Liver (tissue), 8 donors: ENCODE measurements at regions not wholly inside any gene's neighbourhood (a gene's known extent, or its start where the extent isn't known, plus 50 kb on each side); places are given as distances from the start of the nearest gene placed in this dataset.

Experiments
- DNase-seq: peaks from one replicate; pipeline ENCODE4 v3.0.0-alpha.2; 2017; ENCODE audit warnings: low spot score
- H3K27ac ChIP-seq, 2 donors: one replicate each; pipeline ENCODE4 v1.7.0; 2013; ENCODE audit warnings: inconsistent platforms in 2 of 2, low read length in 2 of 2, control low read depth in 1 of 2, low read depth in 1 of 2, mild to moderate bottlenecking in 1 of 2
- H3K27me3 ChIP-seq, 4 donors: one replicate each; pipeline versions ENCODE4 v1.6.1 to v1.7.0; 2013; ENCODE audit warnings: low read length in 3 of 4, inconsistent platforms in 1 of 4, mild to moderate bottlenecking in 1 of 4, moderate library complexity in 1 of 4; ENCODE audit not compliant: control insufficient read depth in 4 of 4, insufficient read depth in 4 of 4
- H3K36me3 ChIP-seq, 4 donors: one replicate each; pipeline versions ENCODE4 v1.6.1 to v1.7.0; 2013; ENCODE audit warnings: low read length in 3 of 4, mild to moderate bottlenecking in 3 of 4, low read depth in 1 of 4, moderate library complexity in 1 of 4; ENCODE audit not compliant: control insufficient read depth in 4 of 4, insufficient read depth in 3 of 4
- H3K4me1 ChIP-seq, 4 donors: one replicate each; pipeline versions ENCODE4 v1.6.1 to v1.7.0; 2013; ENCODE audit warnings: low read length in 3 of 4, mild to moderate bottlenecking in 3 of 4, moderate library complexity in 1 of 4; ENCODE audit not compliant: control insufficient read depth in 4 of 4, insufficient read depth in 4 of 4
- H3K4me3 ChIP-seq, 3 donors: one replicate each; pipeline versions ENCODE4 v1.6.1 to v1.7.0; 2013; ENCODE audit warnings: low read length in 3 of 3, control low read depth in 1 of 3, low read depth in 1 of 3, mild to moderate bottlenecking in 1 of 3
- H3K9ac ChIP-seq, 2 donors: one replicate each; pipeline ENCODE4 v1.7.0; 2013; ENCODE audit warnings: low read length in 2 of 2, mild to moderate bottlenecking in 2 of 2, moderate library complexity in 2 of 2, control low read depth in 1 of 2, low read depth in 1 of 2
- H3K9me3 ChIP-seq, 4 donors: one replicate each; pipeline versions ENCODE4 v1.6.1 to v1.7.0; 2013; ENCODE audit warnings: low read length in 3 of 4; ENCODE audit not compliant: control insufficient read depth in 4 of 4
- EGR1 ChIP-seq, 2 donors: IDR thresholded peaks; 2 replicates each; pipeline ENCODE4 v1.6.1; 2016 to 2018; ENCODE audit warnings: antibody characterized with exemption in 2 of 2, low read depth in 2 of 2
- FOXA1 ChIP-seq: IDR thresholded peaks from 2 replicates; pipeline ENCODE4 v1.6.1; 2016; ENCODE audit warnings: antibody characterized with exemption
- FOXA2 ChIP-seq: IDR thresholded peaks from 2 replicates; pipeline ENCODE4 v1.6.1; 2016; ENCODE audit warnings: antibody characterized with exemption
- GABPA ChIP-seq, 2 donors: IDR thresholded peaks in 1 of 2; conservative IDR thresholded peaks in 1 of 2; 2 replicates each; pipeline ENCODE4 v1.6.1; 2016; ENCODE audit warnings: antibody characterized with exemption in 2 of 2, mild to moderate bottlenecking in 1 of 2, moderate library complexity in 1 of 2
- HNF4A ChIP-seq, 2 donors: conservative IDR thresholded peaks; 2 replicates each; pipeline ENCODE4 v1.6.1; 2016; ENCODE audit warnings: antibody characterized with exemption in 2 of 2, mild to moderate bottlenecking in 2 of 2
- HNF4G ChIP-seq: IDR thresholded peaks from 2 replicates; pipeline ENCODE4 v1.6.1; 2016; ENCODE audit warnings: antibody characterized with exemption
- MAX ChIP-seq: IDR thresholded peaks from 2 replicates; pipeline ENCODE4 v1.6.1; 2016; ENCODE audit warnings: antibody characterized with exemption
- NR2F2 ChIP-seq: IDR thresholded peaks from 2 replicates; pipeline ENCODE4 v1.6.1; 2016; ENCODE audit warnings: antibody characterized with exemption
- RAD21 ChIP-seq, 2 donors: IDR thresholded peaks; 2 replicates each; pipeline ENCODE4 v1.6.1; 2016; ENCODE audit warnings: antibody characterized with exemption in 2 of 2, mild to moderate bottlenecking in 2 of 2
- REST ChIP-seq: IDR thresholded peaks from 2 replicates; pipeline ENCODE4 v1.6.1; 2016; ENCODE audit warnings: antibody characterized with exemption, mild to moderate bottlenecking
- SP1 ChIP-seq: IDR thresholded peaks from 2 replicates; pipeline ENCODE4 v1.6.1; 2018; ENCODE audit warnings: antibody characterized with exemption, mild to moderate bottlenecking
- TAF1 ChIP-seq: conservative IDR thresholded peaks from 2 replicates; pipeline ENCODE4 v1.6.1; 2016; ENCODE audit warnings: antibody characterized with exemption, mild to moderate bottlenecking
- YY1 ChIP-seq: IDR thresholded peaks from 2 replicates; pipeline ENCODE4 v1.6.1; 2016; ENCODE audit warnings: antibody characterized with exemption, mild to moderate bottlenecking
- ZBTB33 ChIP-seq: IDR thresholded peaks from 2 replicates; pipeline ENCODE4 v1.6.1; 2016; ENCODE audit warnings: antibody characterized with exemption
- WGBS: extraction: QIAGEN DNeasy Blood & Tissue Kit; methylation state at CpG from one replicate; pipeline ENCODE4 v1.1.7; 2013; 5-methylcytosine and 5-hydroxymethylcytosine counted together
- TF ChIP-seq, protein P1 (sequence below): IDR thresholded peaks from 2 replicates; pipeline ENCODE4 v1.6.1; 2016; ENCODE audit warnings: antibody characterized with exemption
- TF ChIP-seq, protein P2 (sequence below): fragments of 150-350 bp; IDR thresholded peaks from 2 replicates; pipeline ENCODE4 v1.5.1; 2017; ENCODE audit warnings: improper control_type of control experiment, low read depth, low read length; ENCODE audit not compliant: missing input control
- donor health status: healthy.
- donor health status: healthy.
- donor health status: healthy.
- donor health status: healthy.
- donor health status: healthy.

- no peak for TF ChIP-seq REST
- TF ChIP-seq, protein P1, sequence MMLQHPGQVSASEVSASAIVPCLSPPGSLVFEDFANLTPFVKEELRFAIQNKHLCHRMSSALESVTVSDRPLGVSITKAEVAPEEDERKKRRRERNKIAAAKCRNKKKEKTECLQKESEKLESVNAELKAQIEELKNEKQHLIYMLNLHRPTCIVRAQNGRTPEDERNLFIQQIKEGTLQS: no peak
These were observed 1199.4 kb downstream of the SORCS1 start (continued) for GRCh38 chr10:105965141-105965540.

DNA sequence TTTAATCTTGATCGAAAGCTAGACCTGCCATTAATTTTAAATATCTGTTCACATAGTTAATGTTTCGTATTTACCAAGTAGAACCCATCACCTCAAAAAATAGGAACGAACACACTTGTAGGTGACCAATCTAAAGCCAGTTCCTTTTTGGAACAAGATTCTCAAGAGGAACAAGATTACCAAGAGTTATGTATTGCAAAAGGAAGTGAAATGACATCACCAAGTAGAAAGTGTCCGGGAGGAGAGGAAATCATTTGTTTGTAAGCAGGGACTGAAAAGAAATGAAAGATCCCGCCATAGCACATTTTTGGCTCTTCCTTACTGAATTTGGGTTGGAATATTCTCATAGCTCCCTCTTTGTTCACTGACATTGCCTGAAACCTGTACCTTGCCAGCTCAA is 1200.5 kb downstream of the SORCS1 start:
- no peaks in the 10 kb centered on the region for H3K36me3 ChIP-seq
- no peak overlapping the region for H3K27ac ChIP-seq
- no peak overlapping the region for H3K9ac ChIP-seq
- 77% methylated on average over 5 of the region's 5 CpGs for WGBS
- no peak overlapping the region for H3K4me3 ChIP-seq
- H3K27me3 ChIP-seq: no peaks in the 10 kb centered on the region
- no peak for DNase-seq
- H3K9me3 ChIP-seq: no peaks in the 10 kb centered on the region
- TF ChIP-seq ZBTB33 (no peak), FOXA2 (no peak), REST (no peak), NR2F2 (no peak), SP1 (no peak), EGR1 (IDR thresholded peaks at IDR 0.05; ENCODE audit: low read depth in 2 of 2) (no peak), HNF4A (conservative IDR thresholded peaks at IDR 0.05) (no peak), RAD21 (IDR thresholded peaks at IDR 0.05) (no peak), YY1 (no peak), HNF4G (no peak), TAF1 (no peak), FOXA1 (no peak), GABPA (IDR thresholded peaks at IDR 0.05 in 1 of 2, conservative IDR thresholded peaks at IDR 0.05 in 1 of 2) (no peak), MAX (no peak)
- TF ChIP-seq, protein P2, sequence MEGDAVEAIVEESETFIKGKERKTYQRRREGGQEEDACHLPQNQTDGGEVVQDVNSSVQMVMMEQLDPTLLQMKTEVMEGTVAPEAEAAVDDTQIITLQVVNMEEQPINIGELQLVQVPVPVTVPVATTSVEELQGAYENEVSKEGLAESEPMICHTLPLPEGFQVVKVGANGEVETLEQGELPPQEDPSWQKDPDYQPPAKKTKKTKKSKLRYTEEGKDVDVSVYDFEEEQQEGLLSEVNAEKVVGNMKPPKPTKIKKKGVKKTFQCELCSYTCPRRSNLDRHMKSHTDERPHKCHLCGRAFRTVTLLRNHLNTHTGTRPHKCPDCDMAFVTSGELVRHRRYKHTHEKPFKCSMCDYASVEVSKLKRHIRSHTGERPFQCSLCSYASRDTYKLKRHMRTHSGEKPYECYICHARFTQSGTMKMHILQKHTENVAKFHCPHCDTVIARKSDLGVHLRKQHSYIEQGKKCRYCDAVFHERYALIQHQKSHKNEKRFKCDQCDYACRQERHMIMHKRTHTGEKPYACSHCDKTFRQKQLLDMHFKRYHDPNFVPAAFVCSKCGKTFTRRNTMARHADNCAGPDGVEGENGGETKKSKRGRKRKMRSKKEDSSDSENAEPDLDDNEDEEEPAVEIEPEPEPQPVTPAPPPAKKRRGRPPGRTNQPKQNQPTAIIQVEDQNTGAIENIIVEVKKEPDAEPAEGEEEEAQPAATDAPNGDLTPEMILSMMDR: no peak
- H3K4me1 ChIP-seq: no peaks in the 10 kb centered on the region
